OCI-LY3 (cell line): ENCODE measurements at regions not wholly inside any gene's neighbourhood (a gene's known extent, or its start where the extent isn't known, plus 50 kb on each side); places are given as distances from the start of the nearest gene placed in this dataset.

Experiments used
- H2AFZ ChIP-seq: fragments of 200-600, 300-600 bp; shearing (Covaris generic); 2 replicates; pipeline ENCODE4 v1.6.0; 2014; ENCODE audit warnings: antibody characterized with exemption, low read depth, low read length
- H3K27ac ChIP-seq: fragments of 200-600, 300-600 bp; sonication (generic); 2 replicates; pipeline ENCODE4 v1.5.1; 2014; ENCODE audit warnings: mild to moderate bottlenecking, low read length, moderate library complexity, mixed read lengths
- H3K27me3 ChIP-seq: fragments of 200-600, 300-600 bp; sonication (generic); 2 replicates; pipeline ENCODE4 v1.6.1; 2014; ENCODE audit warnings: low read depth, low read length, mixed read lengths
- H3K36me3 ChIP-seq: fragments of 200-600, 300-600 bp; sonication (generic); replicated peaks from 2 replicates; pipeline ENCODE3; 2014; ENCODE audit warnings: low read depth, low read length, mixed read lengths
- H3K4me1 ChIP-seq: fragments of 300-600, 200-600 bp; sonication (generic); 2 replicates; pipeline ENCODE4 v1.6.1; 2014; ENCODE audit warnings: low read length, mixed read lengths
- H3K4me2 ChIP-seq: fragments of 200-600, 300-600 bp; sonication (generic); 2 replicates; pipeline ENCODE4 v1.6.1; 2014; ENCODE audit warnings: low read length, mixed read lengths
- H3K4me3 ChIP-seq: fragments of 300-600, 200-600 bp; sonication (generic); 2 replicates; pipeline ENCODE4 v1.5.1; 2014; ENCODE audit warnings: antibody characterized with exemption, mild to moderate bottlenecking, low read length, moderate library complexity
- H3K79me2 ChIP-seq: fragments of 300-600, 200-600 bp; shearing (Covaris generic); 2 replicates; pipeline ENCODE4 v1.6.1; 2014; ENCODE audit warnings: mild to moderate bottlenecking, low read length, mixed read lengths
- H3K9ac ChIP-seq: fragments of 300-600, 200-600 bp; shearing (Covaris generic); 2 replicates; pipeline ENCODE4 v1.6.0; 2014; ENCODE audit warnings: mild to moderate bottlenecking, low read length, moderate library complexity
- H3K9me3 ChIP-seq: fragments of 200-600, 300-600 bp; shearing (Covaris generic); 2 replicates; pipeline ENCODE4 v1.6.1; 2014; ENCODE audit warnings: low read length, mixed read lengths; ENCODE audit not compliant: insufficient read depth
- H4K20me1 ChIP-seq: fragments of 200-600, 300-600 bp; sonication (generic); 2 replicates; pipeline ENCODE4 v1.6.1; 2016; ENCODE audit warnings: low read length, mixed read lengths; ENCODE audit not compliant: insufficient read depth
- CTCF ChIP-seq: fragments of 200-600, 300-600 bp; sonication (generic); IDR thresholded peaks from 2 replicates; pipeline ENCODE4 v1.5.1; 2014; ENCODE audit warnings: antibody characterized with exemption, low read length, low read depth
- EZH2phosphoT487 ChIP-seq: fragments of 200-600 bp; shearing (Covaris generic); IDR thresholded peaks from 2 replicates; pipeline ENCODE4 v1.6.1; 2018; ENCODE audit warnings: antibody characterized with exemption, mixed run types, low read depth

- H4K20me1 ChIP-seq = no peaks in the 10 kb centered on the region
- H3K4me2 ChIP-seq = no peak overlapping the region
- H2AFZ ChIP-seq = no peak overlapping the region
- no peaks in the 10 kb centered on the region for H3K27me3 ChIP-seq
- TF ChIP-seq CTCF = no peak
- no peak overlapping the region for H3K9ac ChIP-seq
- H3K79me2 ChIP-seq = no peaks in the 10 kb centered on the region
- H3K4me3 ChIP-seq = no peak overlapping the region
- no peak overlapping the region for H3K27ac ChIP-seq
- no peaks in the 10 kb centered on the region for H3K9me3 ChIP-seq
- H3K4me1 ChIP-seq = no peaks in the 10 kb centered on the region
- H3K36me3 ChIP-seq = no peaks in the 10 kb centered on the region
Measured at GRCh38 chr4:177558995-177559394, 116.8 kb upstream of the AGA start.

GRCh38 chr4:177562163-177562562 lies 119.9 kb upstream of the AGA start:
- H3K36me3 ChIP-seq = no peaks in the 10 kb centered on the region
- H4K20me1 ChIP-seq = no peaks in the 10 kb centered on the region
- H3K4me3 ChIP-seq = no peak overlapping the region
- H2AFZ ChIP-seq = no peak overlapping the region
- H3K27me3 ChIP-seq = no peaks in the 10 kb centered on the region
- H3K9ac ChIP-seq = no peak overlapping the region
- no peaks in the 10 kb centered on the region for H3K79me2 ChIP-seq
- no peak overlapping the region for H3K27ac ChIP-seq
- no peaks in the 10 kb centered on the region for H3K9me3 ChIP-seq
- TF ChIP-seq EZH2phosphoT487 (no peak), CTCF (no peak)
- H3K4me2 ChIP-seq = no peak overlapping the region
- no peaks in the 10 kb centered on the region for H3K4me1 ChIP-seq

GRCh38 chr4:177562859-177563258 lies 120.6 kb upstream of the AGA start:
- no peak overlapping the region for H3K27ac ChIP-seq
- no peaks in the 10 kb centered on the region for H3K36me3 ChIP-seq
- H3K4me3 ChIP-seq = no peak overlapping the region
- H3K27me3 ChIP-seq = no peaks in the 10 kb centered on the region
- H3K9me3 ChIP-seq = no peaks in the 10 kb centered on the region
- H3K9ac ChIP-seq = no peak overlapping the region
- peaks cover 5% of the 10 kb centered on the region; the same call in 1 of the 2 replicates for H3K4me1 ChIP-seq
- no peak overlapping the region for H2AFZ ChIP-seq
- no peaks in the 10 kb centered on the region for H4K20me1 ChIP-seq
- TF ChIP-seq EZH2phosphoT487 = no peak
- no peak overlapping the region for H3K4me2 ChIP-seq
- H3K79me2 ChIP-seq = no peaks in the 10 kb centered on the region

- H4K20me1 ChIP-seq = no peaks in the 10 kb centered on the region
- H2AFZ ChIP-seq = no peak overlapping the region
- no peak overlapping the region for H3K4me3 ChIP-seq
- no peaks in the 10 kb centered on the region for H3K36me3 ChIP-seq
- H3K4me1 ChIP-seq = peaks cover 6% of the 10 kb centered on the region; the same call in 1 of the 2 replicates
- no peaks in the 10 kb centered on the region for H3K9me3 ChIP-seq
- no peak for TF ChIP-seq CTCF
- no peak overlapping the region for H3K27ac ChIP-seq
- no peaks in the 10 kb centered on the region for H3K79me2 ChIP-seq
- no peaks in the 10 kb centered on the region for H3K27me3 ChIP-seq
- H3K9ac ChIP-seq = no peak overlapping the region
- no peak overlapping the region for H3K4me2 ChIP-seq
Measured at GRCh38 chr4:177566691-177567090, 124.5 kb upstream of the AGA start.

- no peaks in the 10 kb centered on the region for H3K9me3 ChIP-seq
- H3K27me3 ChIP-seq = no peaks in the 10 kb centered on the region
- H2AFZ ChIP-seq = no peak overlapping the region
- H4K20me1 ChIP-seq = no peaks in the 10 kb centered on the region
- H3K79me2 ChIP-seq = no peaks in the 10 kb centered on the region
- H3K36me3 ChIP-seq = no peaks in the 10 kb centered on the region
- TF ChIP-seq EZH2phosphoT487 (no peak), CTCF (no peak)
- H3K4me3 ChIP-seq = no peak overlapping the region
- H3K9ac ChIP-seq = no peak overlapping the region
- H3K4me2 ChIP-seq = no peak overlapping the region
- no peak overlapping the region for H3K27ac ChIP-seq
- peaks cover 6% of the 10 kb centered on the region; the same call in 1 of the 2 replicates for H3K4me1 ChIP-seq
Measured at GRCh38 chr4:177568931-177569330, 126.7 kb upstream of the AGA start.
